GM06990 (cell line): ENCODE measurements at regions not wholly inside any gene's neighbourhood (a gene's known extent, or its start where the extent isn't known, plus 50 kb on each side); places are given as distances from the start of the nearest gene placed in this dataset.

Experiments
- DNase-seq: peaks from one replicate; pipeline ENCODE4 v3.0.0-alpha.2; 2011; ENCODE audit not compliant: insufficient read length; ENCODE audit errors: extremely low read depth
- H3K27me3 ChIP-seq: replicated peaks from 2 replicates; pipeline ENCODE4 v1.6.0; 2011; ENCODE audit warnings: low read length; ENCODE audit not compliant: control insufficient read depth, insufficient read depth
- H3K36me3 ChIP-seq: 2 replicates; pipeline ENCODE4 v1.5.1; 2011; ENCODE audit warnings: low read length; ENCODE audit not compliant: control insufficient read depth, insufficient read depth
- H3K4me3 ChIP-seq: replicated peaks from 2 replicates; pipeline ENCODE4 v1.5.1; 2011; ENCODE audit warnings: low read depth, mild to moderate bottlenecking, control low read depth, low read length
- CTCF ChIP-seq: IDR thresholded peaks from 2 replicates; pipeline ENCODE4 v1.5.1; 2011; ENCODE audit warnings: low read length, control low read depth, mild to moderate bottlenecking, inconsistent platforms; ENCODE audit not compliant: insufficient read depth, poor library complexity, severe bottlenecking

- DNase-seq: no peak
- H3K27me3 ChIP-seq: no peaks in the 10 kb centered on the region
- TF ChIP-seq CTCF: no peak
- no peak overlapping the region for H3K4me3 ChIP-seq
- H3K36me3 ChIP-seq: no peaks in the 10 kb centered on the region
These were observed 1075.0 kb downstream of the GRM8 start for GRCh38 chr7:126177782-126178181.

GRCh38 chr7:126166645-126167044 is 1086.1 kb downstream of the GRM8 start:
- Histone ChIP-seq H3K4me3 (no peak overlapping the region), H3K36me3 (no peaks in the 10 kb centered on the region), H3K27me3 (no peaks in the 10 kb centered on the region)
- no peak for TF ChIP-seq CTCF
- no peak for DNase-seq

GRCh38 chr7:126163647-126164046 is 1089.1 kb downstream of the GRM8 start:
- Histone ChIP-seq H3K4me3 (no peak overlapping the region), H3K27me3 (no peaks in the 10 kb centered on the region), H3K36me3 (no peaks in the 10 kb centered on the region)
- DNase-seq: no peak
- no peak for TF ChIP-seq CTCF

GRCh38 chr7:126157391-126157790 is 1095.3 kb downstream of the GRM8 start:
- H3K27me3 ChIP-seq: no peaks in the 10 kb centered on the region
- no peak for TF ChIP-seq CTCF
- DNase-seq: no peak
- H3K4me3 ChIP-seq: no peak overlapping the region
- H3K36me3 ChIP-seq: no peaks in the 10 kb centered on the region

- TF ChIP-seq CTCF: no peak
- Histone ChIP-seq H3K4me3 (no peak overlapping the region), H3K27me3 (no peaks in the 10 kb centered on the region), H3K36me3 (no peaks in the 10 kb centered on the region)
- no peak for DNase-seq
These were observed 1102.3 kb downstream of the GRM8 start for GRCh38 chr7:126150278-126150958.
